HG03469 (cell line): ENCODE measurements at regions not wholly inside any gene's neighbourhood (a gene's known extent, or its start where the extent isn't known, plus 50 kb on each side); places are given as distances from the start of the nearest gene placed in this dataset.
A peak's percentile ranks its signal among the peaks of the same experiment; 100 is the strongest.

Source experiments
- ATAC-seq: cut with Tn5 transposase; IDR thresholded peaks from one replicate; pipeline ENCODE4 v1.9.1; 2021; ENCODE audit warnings: mild to moderate bottlenecking, moderate library complexity, moderate number of reproducible peaks; ENCODE audit not compliant: unreplicated experiment

DNA sequence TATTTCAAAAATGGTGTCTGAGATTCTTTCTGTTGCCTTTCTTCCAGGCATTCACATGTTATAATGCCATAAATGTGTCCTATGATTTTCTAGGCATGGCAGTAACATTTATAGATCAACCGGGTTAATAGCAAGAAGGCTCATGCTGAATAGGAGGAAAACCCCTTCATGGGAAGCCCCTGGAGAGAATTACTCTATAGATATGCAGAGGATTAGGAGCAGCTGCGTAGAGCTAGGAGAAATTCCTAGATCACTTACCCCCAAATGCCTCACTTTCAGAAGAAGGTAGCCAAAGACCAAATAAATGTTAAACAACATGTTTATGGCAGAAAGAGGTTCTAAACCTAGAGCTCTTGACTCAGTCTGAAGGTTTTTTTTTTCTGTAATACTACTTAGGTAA is 153.4 kb upstream of the CTNNA2 start:
- ATAC-seq, result no peak

- ATAC-seq, result no peak
Measured at GRCh38 chr2:79355569-79355968, 157.3 kb upstream of the CTNNA2 start.

- no peak for ATAC-seq
Measured at GRCh38 chr2:79327460-79327859, 167.9 kb upstream of the REG3A start.

- no peak for ATAC-seq
Measured at GRCh38 chr2:79320871-79321270, 161.3 kb upstream of the REG3A start.

GRCh38 chr2:79294994-79295393 is 135.4 kb upstream of the REG3A start:
- no peak for ATAC-seq

- no peak for ATAC-seq
Measured at GRCh38 chr2:79292958-79293315, 133.4 kb upstream of the REG3A start.

DNA sequence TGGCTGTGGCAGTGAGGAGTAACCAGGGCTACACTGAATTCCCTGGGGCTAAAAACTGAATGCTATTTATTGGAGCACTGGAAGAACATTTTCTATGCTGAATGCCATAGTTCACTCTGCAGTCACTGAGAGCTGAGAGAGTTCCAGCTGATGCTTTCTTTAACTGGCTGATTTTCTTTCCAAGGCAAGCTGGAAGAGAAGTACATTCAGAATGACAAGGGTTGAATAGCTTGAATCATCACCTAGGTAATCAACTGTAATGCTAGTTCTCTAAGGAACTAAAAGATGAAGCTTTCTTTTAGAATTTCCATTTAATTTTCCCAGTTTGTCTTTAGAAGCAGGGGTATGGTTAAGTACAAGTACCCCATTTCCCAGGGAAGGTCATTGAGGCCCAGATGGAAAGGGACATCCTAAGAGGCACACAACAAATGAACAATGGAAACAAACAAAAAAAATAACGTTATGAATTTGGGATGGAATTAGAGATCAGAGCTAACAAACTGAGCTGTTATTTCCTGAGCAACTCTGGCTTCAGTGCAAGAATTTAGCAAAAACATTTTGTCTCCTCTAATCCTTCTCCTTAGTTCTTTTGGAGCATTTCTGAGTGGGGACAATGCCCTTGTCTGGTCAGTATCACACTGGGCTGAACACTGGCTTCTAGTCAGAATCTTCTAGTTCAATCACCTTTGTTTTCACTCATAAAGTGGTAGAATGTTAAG is 132.8 kb upstream of the REG3A start:
- ATAC-seq, result no peak

DNA sequence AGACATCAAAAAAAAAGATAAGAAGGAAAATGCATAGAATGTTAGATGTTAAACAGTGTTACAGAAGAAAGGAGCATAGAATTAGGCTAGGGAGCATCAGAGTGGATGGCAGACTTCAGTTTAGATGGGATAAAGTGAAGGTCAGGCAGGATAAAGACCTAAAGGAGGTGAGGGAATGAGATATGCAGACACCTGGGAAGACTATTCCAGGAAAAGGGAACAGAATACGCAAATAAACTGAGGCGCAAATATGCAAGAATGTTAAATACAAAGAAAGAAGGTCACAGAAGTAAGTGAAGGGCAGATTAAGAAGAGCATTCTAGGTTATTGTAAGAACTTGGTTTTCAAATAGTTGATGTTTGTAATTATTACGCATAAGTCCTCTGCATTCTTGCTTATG is 116.3 kb upstream of the REG3A start:
- ATAC-seq, result no peak

GRCh38 chr2:79275197-79275596 is 115.6 kb upstream of the REG3A start:
- ATAC-seq, result no peak

DNA sequence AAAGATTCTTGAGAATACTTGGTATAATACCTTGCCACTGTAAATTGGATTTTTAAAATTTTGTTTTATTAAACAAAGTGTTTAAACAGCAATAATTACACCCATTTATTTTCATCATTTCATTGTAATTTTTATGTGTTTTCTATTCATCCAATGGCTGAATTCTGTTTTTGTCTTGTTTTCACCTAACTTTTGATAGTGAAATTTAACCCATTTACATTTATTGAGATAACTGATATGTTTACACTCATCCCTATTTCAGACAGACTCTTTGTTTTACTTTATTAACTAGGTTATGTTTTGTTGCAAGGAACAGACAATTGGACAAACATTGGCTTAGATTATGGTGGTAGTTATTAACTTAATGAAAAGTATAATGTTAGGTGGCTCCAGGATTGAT is 113.1 kb upstream of the REG3A start:
- ATAC-seq, result no peak

DNA sequence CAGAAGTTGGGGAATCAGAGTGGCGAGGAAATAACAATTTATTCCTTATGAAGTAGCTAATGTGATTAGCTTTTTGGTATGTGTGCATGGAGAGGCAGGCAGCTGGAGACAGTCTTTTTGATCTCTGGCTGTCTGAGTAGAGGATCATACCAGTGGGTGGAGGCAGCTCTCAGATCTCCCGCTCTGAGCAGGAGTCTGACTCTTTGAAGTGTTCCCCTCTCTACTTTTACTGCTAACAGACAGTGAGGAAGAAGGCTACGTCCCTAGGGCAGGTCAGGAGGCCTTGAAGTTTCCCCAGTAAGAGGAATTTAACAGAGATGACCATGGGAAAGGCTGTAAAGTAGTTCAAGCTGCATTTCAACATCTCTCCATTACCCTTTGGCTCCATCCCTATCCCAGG is 111.9 kb upstream of the REG3A start:
- no peak for ATAC-seq

- ATAC-seq, result no peak
Measured at GRCh38 chr2:79260848-79261247, 101.3 kb upstream of the REG3A start.

DNA sequence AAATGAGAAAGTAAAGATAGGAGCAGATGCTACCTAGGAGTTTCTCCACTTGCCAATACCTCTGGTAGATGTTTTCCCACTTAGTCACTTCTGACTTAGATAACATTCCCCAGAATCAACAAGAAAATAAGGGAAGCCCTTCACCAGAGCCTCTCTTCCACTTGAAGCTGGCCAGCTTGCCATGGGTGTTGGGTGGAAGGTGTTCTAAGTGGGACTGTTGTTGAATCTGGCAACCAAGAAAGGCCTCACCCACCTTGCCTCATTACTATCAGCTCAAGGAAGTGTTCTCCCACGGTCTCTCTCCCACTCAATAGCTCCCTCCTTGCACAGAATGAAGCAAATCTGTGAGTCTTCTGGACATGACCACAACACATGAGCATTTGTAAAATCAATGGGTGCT is 100.4 kb upstream of the REG3A start:
- no peak for ATAC-seq

GRCh38 chr2:79259296-79259695 is 99.7 kb upstream of the REG3A start:
- no peak for ATAC-seq

- no peak for ATAC-seq
Measured at GRCh38 chr2:79253243-79253774, 93.8 kb upstream of the REG3A start.

- ATAC-seq, result no peak
Measured at GRCh38 chr2:79250656-79251055, 91.1 kb upstream of the REG3A start.

- ATAC-seq, result no peak
Measured at GRCh38 chr2:79248776-79249175, 89.2 kb upstream of the REG3A start.

DNA sequence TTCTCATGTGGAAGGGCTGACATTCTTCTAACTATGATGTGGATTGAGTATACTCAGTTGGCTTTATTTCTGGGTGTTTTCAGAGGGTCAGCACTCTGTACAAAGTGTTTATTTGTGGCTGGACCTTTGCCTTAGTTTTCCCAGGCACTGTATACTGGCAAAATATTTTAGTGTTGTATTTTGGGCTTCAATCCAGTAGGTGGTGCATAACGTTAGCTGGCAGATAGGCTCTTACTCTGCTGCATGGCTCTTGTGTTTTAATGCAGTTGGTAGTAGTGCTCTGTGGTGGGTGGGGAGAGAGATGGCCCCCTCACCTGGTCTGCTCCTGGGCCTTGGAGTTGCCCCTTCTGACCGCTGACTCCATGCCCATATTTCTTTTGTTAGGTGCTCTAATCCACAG is 75.6 kb upstream of the REG3A start:
- ATAC-seq, result no peak

GRCh38 chr2:79223539-79223938 is 64.0 kb upstream of the REG3A start:
- ATAC-seq, result no peak

GRCh38 chr2:79219383-79219988 is 59.9 kb upstream of the REG3A start:
- ATAC-seq, result peak; percentile 78

DNA sequence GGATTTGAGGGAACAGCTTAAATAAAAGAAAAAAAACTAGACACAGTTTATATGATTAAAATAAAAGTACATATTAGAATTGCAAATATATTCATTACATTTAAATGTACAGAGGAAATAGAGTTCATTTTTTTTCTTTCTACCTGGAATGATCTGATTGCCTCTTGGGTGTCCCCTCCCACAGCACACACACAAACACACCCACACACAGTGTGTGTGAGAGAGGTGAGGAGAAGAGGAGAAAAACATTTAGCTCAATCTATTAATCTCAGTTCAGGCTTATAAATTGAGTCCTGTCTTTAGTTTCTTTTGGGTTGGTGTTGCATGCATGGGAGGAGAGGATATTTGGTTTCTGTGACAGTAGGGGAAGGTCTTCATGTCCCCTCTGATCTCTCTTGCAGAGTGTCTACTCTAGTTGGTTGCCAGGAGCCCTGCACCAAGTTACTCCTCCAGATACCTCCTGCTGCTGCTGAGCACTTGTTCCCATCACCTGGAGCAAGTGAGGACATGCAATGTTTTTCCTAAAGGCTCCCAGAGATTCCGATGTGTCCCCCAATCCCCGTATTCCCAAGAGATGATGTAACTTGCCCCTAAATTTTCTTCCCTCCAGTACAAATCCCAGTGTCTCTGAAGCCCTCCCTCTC is 50.8 kb upstream of the REG3A start:
- no peak for ATAC-seq
